ENCODE measurements at regions not wholly inside any gene's neighbourhood (a gene's known extent, or its start where the extent isn't known, plus 50 kb on each side); places are given as distances from the start of the nearest gene placed in this dataset.

DNA sequence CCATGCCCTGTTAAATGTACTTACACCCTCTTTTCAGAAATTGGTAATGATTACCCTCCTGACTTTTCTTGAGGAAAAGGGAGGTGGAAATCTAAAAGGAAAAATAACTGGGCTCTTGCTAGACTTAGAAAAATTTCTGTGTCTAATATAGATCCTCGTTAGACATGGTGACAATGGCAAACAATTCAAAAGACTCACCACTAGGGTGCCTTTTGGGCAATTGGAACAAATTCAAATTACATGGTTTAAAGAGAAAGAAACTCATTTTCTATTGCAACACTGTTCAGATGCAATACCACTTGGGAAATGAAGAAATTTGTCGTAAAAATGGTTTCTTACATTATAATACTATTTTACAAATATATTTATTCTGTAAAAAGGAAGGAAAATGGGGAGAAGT is 950.1 kb downstream of the GRM8 start:
- no peak overlapping the region for H3K4me3 ChIP-seq (replicated peaks in 1 of 2; ENCODE audit: low read depth in 2 of 2, low read length in 2 of 2)
- DNase-seq (ENCODE audit: low read depth in 2 of 2) = no peak
- TF ChIP-seq, protein P1, sequence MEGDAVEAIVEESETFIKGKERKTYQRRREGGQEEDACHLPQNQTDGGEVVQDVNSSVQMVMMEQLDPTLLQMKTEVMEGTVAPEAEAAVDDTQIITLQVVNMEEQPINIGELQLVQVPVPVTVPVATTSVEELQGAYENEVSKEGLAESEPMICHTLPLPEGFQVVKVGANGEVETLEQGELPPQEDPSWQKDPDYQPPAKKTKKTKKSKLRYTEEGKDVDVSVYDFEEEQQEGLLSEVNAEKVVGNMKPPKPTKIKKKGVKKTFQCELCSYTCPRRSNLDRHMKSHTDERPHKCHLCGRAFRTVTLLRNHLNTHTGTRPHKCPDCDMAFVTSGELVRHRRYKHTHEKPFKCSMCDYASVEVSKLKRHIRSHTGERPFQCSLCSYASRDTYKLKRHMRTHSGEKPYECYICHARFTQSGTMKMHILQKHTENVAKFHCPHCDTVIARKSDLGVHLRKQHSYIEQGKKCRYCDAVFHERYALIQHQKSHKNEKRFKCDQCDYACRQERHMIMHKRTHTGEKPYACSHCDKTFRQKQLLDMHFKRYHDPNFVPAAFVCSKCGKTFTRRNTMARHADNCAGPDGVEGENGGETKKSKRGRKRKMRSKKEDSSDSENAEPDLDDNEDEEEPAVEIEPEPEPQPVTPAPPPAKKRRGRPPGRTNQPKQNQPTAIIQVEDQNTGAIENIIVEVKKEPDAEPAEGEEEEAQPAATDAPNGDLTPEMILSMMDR (IDR thresholded peaks at IDR 0.05; ENCODE audit: low read depth, low read length) = no peak

DNA sequence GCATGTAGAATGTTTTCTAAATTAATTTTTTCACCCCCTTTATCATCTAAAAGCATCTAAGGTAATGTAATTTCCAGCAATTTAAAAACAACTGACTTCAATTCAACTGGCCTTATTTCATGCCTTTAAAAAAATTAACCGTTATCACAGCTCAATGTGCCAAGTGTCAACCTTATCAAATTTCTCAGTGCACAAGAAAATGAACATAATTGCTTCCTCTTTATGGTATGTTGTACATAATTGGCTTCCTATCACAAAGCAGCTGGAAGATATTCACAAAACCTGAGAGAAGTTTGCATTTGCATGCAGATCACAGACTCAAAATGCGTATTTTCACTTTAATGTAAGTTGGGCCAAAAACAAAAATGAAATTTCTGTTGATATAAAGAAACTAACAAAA is 966.4 kb downstream of the GRM8 start:
- no peak for DNase-seq (ENCODE audit: low read depth in 2 of 2)
- H3K4me3 ChIP-seq (replicated peaks in 1 of 2; ENCODE audit: low read depth in 2 of 2, low read length in 2 of 2) = no peak overlapping the region
- TF ChIP-seq, protein P1 (IDR thresholded peaks at IDR 0.05; ENCODE audit: low read depth, low read length) = no peak

DNA sequence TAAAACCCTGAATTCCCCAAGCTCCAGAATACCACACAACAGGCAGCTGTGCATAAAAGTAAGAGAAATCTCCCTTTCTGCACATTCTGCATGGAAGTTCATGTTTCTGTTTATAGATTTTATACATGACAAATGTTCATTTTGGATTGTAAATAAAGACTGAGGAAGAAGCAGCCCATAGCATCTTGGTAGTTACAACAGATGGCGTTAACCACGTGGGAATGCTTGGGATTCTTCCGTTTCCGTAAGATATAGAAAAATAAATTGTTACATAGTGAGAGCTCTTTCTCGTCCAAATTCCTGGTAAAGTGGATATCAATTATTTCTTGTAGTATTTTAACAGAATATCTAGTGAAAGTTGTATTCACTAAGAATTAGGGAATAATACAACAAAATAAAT is 1016.5 kb downstream of the GRM8 start:
- TF ChIP-seq, protein P1 (IDR thresholded peaks at IDR 0.05; ENCODE audit: low read depth, low read length) = no peak
- no peak overlapping the region for H3K4me3 ChIP-seq (replicated peaks in 1 of 2; ENCODE audit: low read depth in 2 of 2, low read length in 2 of 2)
- no peak for DNase-seq (ENCODE audit: low read depth in 2 of 2)

DNA sequence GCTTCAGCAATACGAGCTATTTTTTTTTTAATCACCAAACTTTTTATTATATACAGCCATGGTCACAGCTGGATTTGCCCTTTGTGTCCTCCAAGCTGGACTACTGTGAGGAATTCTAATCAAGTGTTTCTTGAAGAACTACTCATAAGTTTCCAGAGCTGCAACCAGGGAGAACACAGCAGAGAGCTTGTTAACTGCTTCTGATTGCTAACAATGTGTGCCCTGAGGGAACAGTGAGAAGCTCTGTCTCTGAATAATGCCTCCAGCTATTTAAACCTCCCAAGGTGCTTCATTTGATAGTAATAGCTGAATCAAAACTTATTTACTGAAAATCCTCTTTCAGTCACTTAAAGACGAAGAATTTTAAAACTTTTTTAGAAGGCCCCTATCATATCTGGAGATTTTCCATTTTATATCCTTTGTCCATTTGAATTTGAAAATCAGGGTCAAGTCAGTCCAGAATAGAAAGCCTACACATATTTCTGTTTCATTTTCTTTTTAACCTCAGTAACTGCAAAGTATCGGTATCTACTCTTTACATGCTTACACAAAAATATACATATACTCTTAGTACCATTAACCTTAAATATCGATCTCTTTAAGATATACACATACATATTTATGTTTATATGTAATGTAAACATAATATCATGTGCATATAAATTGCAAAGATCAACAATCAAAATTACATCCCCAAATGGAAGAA is 1024.2 kb downstream of the GRM8 start:
- no peak overlapping the region for H3K4me3 ChIP-seq (replicated peaks in 1 of 2; ENCODE audit: low read depth in 2 of 2, low read length in 2 of 2)
- no peak for DNase-seq (ENCODE audit: low read depth in 2 of 2)
- TF ChIP-seq, protein P1 (IDR thresholded peaks at IDR 0.05; ENCODE audit: low read depth, low read length) = no peak

DNA sequence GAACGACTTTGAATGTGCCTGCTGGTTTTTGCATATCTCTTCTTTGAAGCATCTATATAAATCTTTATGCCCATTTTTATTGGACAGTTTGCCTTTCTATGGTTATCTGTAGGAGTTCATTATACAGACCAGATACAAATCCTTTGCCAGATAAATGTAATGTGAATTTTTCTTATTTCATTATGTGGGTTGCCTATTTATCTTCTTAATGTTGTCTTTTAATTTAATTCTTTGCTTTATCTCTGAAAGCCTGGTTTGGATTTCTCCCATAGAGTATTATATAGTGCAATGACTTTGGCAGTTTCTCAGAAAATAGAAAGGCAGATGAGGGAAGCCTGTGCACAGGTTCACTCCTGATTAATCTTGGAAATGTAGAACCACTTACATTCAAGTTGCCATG is 1025.1 kb downstream of the GRM8 start:
- DNase-seq (ENCODE audit: low read depth in 2 of 2) = no peak
- H3K4me3 ChIP-seq (replicated peaks in 1 of 2; ENCODE audit: low read depth in 2 of 2, low read length in 2 of 2) = no peak overlapping the region
- TF ChIP-seq, protein P1 (IDR thresholded peaks at IDR 0.05; ENCODE audit: low read depth, low read length) = no peak

DNA sequence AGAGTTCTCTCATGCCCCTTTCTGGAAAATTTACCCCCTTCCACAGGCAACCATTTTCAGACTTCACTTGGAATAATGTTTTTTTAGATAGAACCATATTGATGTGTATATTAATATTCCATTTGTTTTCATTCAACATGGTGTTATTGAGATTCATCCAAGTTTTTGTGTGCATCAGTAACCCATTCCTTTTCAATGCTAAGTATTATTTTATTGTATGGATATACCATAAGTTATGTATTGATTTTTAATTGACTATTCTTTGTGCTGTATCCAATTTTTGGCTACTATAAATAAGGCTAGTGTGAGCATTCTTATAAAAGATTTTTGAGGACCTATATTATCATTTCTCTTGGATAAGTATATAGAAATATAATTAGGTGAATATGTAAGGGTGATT is 1025.7 kb downstream of the GRM8 start:
- H3K4me3 ChIP-seq (replicated peaks in 1 of 2; ENCODE audit: low read depth in 2 of 2, low read length in 2 of 2) = no peak overlapping the region
- no peak for DNase-seq (ENCODE audit: low read depth in 2 of 2)

More for the DNA sequence above, 1025.7 kb downstream of the GRM8 start:
- TF ChIP-seq, protein P1 (IDR thresholded peaks at IDR 0.05; ENCODE audit: low read depth, low read length) = no peak

Data from cardiac fibroblast (primary cell).